Tibial nerve (tissue), 4 donors: ENCODE measurements at regions not wholly inside any gene's neighbourhood (a gene's known extent, or its start where the extent isn't known, plus 50 kb on each side); places are given as distances from the start of the nearest gene placed in this dataset.

Source experiments
- DNase-seq, 2 donors: peaks; one replicate each; pipeline ENCODE4 v3.0.0-alpha.2; 2019; ENCODE audit warnings: low spot score in 2 of 2
- H3K27ac ChIP-seq, 4 donors: fragments of 200-600 bp; sonication (generic) in 3 of 4; one replicate each; pipeline ENCODE4 v1.5.1; 2017 to 2019; ENCODE audit warnings: mild to moderate bottlenecking in 1 of 4
- H3K27me3 ChIP-seq, 2 donors: fragments of 200-600 bp; sonication (generic) in 1 of 2; one replicate each; pipeline versions ENCODE4 v1.5.1 to v1.6.0; 2017 to 2019
- H3K36me3 ChIP-seq, 3 donors: fragments of 200-600 bp; sonication (generic); one replicate each; pipeline ENCODE4 v1.5.1; 2018 to 2019
- H3K4me1 ChIP-seq, 4 donors: fragments of 200-600 bp; sonication (generic) in 3 of 4; one replicate each; pipeline ENCODE4 v1.5.1; 2017 to 2019
- H3K4me3 ChIP-seq, 4 donors: fragments of 200-600 bp; sonication (generic) in 3 of 4; one replicate each; pipeline ENCODE4 v1.5.1; 2017 to 2019; ENCODE audit warnings: mild to moderate bottlenecking in 1 of 4, moderate library complexity in 1 of 4
- H3K9me3 ChIP-seq, 4 donors: fragments of 200-600 bp; sonication (generic) in 3 of 4; one replicate each; pipeline ENCODE4 v1.5.1; 2017 to 2019
- CTCF ChIP-seq, 5 experiments: fragments of 200-600 bp in 3 of 5; fragments of 450-650 bp in 2 of 5; sonication (generic) in 3 of 5; IDR thresholded peaks; one replicate each; pipeline ENCODE4 v1.5.1; 2016 to 2019; ENCODE audit warnings: antibody characterized with exemption in 5 of 5, mild to moderate bottlenecking in 3 of 5, moderate library complexity in 2 of 5
- EP300 ChIP-seq, 2 donors: sonication (generic); formaldehyde crosslinking; IDR thresholded peaks; one replicate each; pipeline ENCODE4 v1.6.1; 2017; ENCODE audit warnings: antibody characterized with exemption in 2 of 2, mild to moderate bottlenecking in 1 of 2
- POLR2A ChIP-seq, 2 donors: fragments of 450-650 bp; IDR thresholded peaks; one replicate each; pipeline ENCODE4 v1.6.1; 2017; ENCODE audit warnings: antibody characterized with exemption in 2 of 2, mild to moderate bottlenecking in 2 of 2, moderate library complexity in 2 of 2
- WGBS, 2 donors: methylation state at CpG; one replicate each; pipeline ENCODE4 v1.1.5; 2018; 5-methylcytosine and 5-hydroxymethylcytosine counted together

GRCh38 chr11:128284634-128285033 lies 302.7 kb downstream of the ETS1 start:
- Histone ChIP-seq H3K9me3 (no peaks in the 10 kb centered on the region), H3K4me3 (no peak overlapping the region), H3K4me1 (peaks cover 0 to 5% (median 0%) of the 10 kb centered on the region in 4 donors), H3K36me3 (no peaks in the 10 kb centered on the region), H3K27me3 (no peaks in the 10 kb centered on the region), H3K27ac (no peak overlapping the region)
- DNase-seq, result no peak
- TF ChIP-seq EP300 (IDR thresholded peaks at IDR 0.05) (no peak), POLR2A (IDR thresholded peaks at IDR 0.05) (no peak), CTCF (IDR thresholded peaks at IDR 0.05) (no peak)
- WGBS, 2 donors, result 66 to 72% methylated on average over 4 of the region's 4 CpGs

DNA sequence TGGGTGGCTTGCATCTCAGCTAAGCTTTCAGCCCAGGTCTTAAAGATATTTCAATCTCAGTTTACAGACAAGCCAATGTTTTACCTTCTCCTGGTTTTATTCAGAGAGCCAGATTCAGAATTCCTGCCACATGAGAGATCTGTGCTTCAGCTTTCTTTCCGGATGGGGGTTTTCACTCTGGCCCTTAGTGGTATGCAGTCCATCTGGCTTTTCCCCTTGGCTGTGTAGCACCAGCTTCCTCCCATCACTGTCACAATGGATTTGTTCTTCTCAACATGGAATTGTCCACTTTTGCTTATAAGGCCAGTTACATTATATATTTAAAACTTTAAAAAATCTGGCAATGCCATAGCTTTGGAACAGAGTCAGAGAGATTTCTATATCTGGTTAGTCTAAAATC lies 303.9 kb downstream of the ETS1 start:
- TF ChIP-seq EP300 (IDR thresholded peaks at IDR 0.05) (no peak), CTCF (IDR thresholded peaks at IDR 0.05) (no peak), POLR2A (IDR thresholded peaks at IDR 0.05) (no peak)
- no peaks in the 10 kb centered on the region for H3K4me1 ChIP-seq
- no peak overlapping the region for H3K27ac ChIP-seq
- 50 to 71% methylated on average over 1 of the region's 1 CpG for WGBS, 2 donors
- no peak overlapping the region for H3K4me3 ChIP-seq
- H3K9me3 ChIP-seq, result no peaks in the 10 kb centered on the region
- DNase-seq, result no peak
- H3K27me3 ChIP-seq, result no peaks in the 10 kb centered on the region
- H3K36me3 ChIP-seq, result no peaks in the 10 kb centered on the region

GRCh38 chr11:128282053-128282452 lies 305.3 kb downstream of the ETS1 start:
- no peak for DNase-seq

DNA sequence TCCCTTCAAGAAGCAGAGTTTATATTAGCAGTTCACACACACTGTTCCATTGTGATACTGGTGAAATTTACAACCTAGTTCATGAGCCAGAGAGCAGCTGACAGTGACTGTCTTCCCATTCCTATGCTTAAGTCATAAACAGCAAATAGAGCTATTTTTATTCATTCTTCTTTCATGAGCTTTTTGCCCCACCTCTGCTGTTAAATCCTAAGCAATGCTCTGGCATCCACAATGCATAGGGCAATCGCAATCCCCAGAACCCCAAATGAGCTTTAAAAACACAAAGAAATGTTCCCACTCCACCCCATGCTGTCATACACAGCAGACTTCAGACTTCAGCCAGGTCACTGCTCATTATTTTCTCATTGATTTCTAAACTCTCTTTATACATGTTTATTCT lies 307.5 kb downstream of the ETS1 start:
- no peak overlapping the region for H3K4me3 ChIP-seq
- H3K4me1 ChIP-seq, result no peaks in the 10 kb centered on the region
- no peaks in the 10 kb centered on the region for H3K36me3 ChIP-seq
- DNase-seq, result no peak
- peaks cover 0 to 7% (median 0%) of the 10 kb centered on the region in 4 donors for H3K9me3 ChIP-seq
- 37 to 50% methylated on average over 1 of the region's 1 CpG for WGBS, 2 donors
- no peak overlapping the region for H3K27ac ChIP-seq
- TF ChIP-seq CTCF (IDR thresholded peaks at IDR 0.05) (no peak), POLR2A (IDR thresholded peaks at IDR 0.05) (no peak), EP300 (IDR thresholded peaks at IDR 0.05) (no peak)
- no peaks in the 10 kb centered on the region for H3K27me3 ChIP-seq

More at GRCh38 chr11:128282053-128282452, 305.3 kb downstream of the ETS1 start:
- 92 to 93% methylated on average over 7 of the region's 7 CpGs for WGBS, 2 donors
- no peaks in the 10 kb centered on the region for H3K27me3 ChIP-seq
- no peaks in the 10 kb centered on the region for H3K36me3 ChIP-seq
- H3K27ac ChIP-seq, result no peak overlapping the region
- no peak for TF ChIP-seq CTCF (IDR thresholded peaks at IDR 0.05)
- no peak for TF ChIP-seq POLR2A (IDR thresholded peaks at IDR 0.05)
- no peak for TF ChIP-seq EP300 (IDR thresholded peaks at IDR 0.05)
- no peaks in the 10 kb centered on the region for H3K4me1 ChIP-seq
- no peak overlapping the region for H3K4me3 ChIP-seq
- no peaks in the 10 kb centered on the region for H3K9me3 ChIP-seq

DNA sequence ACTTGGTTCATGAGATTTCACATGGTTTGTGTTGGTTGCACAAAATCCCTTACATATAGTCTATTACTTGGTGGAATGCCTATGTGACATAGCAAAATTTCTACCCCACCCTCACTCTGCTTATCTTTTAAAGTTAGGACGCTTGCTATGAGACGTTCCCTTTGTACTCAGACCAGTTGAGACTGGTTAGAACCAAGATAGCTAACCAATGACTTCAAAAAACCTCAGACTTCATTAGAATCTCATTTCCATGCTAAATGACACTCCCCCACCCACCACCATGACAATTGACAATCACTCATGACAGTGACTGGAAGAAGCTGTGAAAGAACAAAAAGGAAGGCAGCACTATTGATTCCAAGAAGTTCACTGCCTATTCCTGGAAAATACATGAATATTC lies 313.6 kb downstream of the ETS1 start:
- Histone ChIP-seq H3K27ac (no peak overlapping the region), H3K4me3 (no peak overlapping the region), H3K36me3 (no peaks in the 10 kb centered on the region), H3K27me3 (no peaks in the 10 kb centered on the region), H3K4me1 (no peaks in the 10 kb centered on the region), H3K9me3 (peaks cover 0 to 7% (median 0%) of the 10 kb centered on the region in 4 donors)
- 89 to 92% methylated on average over 2 of the region's 2 CpGs for WGBS, 2 donors
- DNase-seq, result no peak
- TF ChIP-seq POLR2A (IDR thresholded peaks at IDR 0.05) (no peak), CTCF (IDR thresholded peaks at IDR 0.05) (no peak), EP300 (IDR thresholded peaks at IDR 0.05) (no peak)
